ENCODE measurements at regions not wholly inside any gene's neighbourhood (a gene's known extent, or its start where the extent isn't known, plus 50 kb on each side); places are given as distances from the start of the nearest gene placed in this dataset.
A peak's percentile ranks its signal among the peaks of the same experiment; 100 is the strongest.

- H3K9me3 ChIP-seq (ENCODE audit: low read depth), result no peaks in the 10 kb centered on the region
- TF ChIP-seq CTCF (IDR thresholded peaks at IDR 0.05; ENCODE audit: low read depth, low read length), result no peak
- no peaks in the 10 kb centered on the region for H3K4me1 ChIP-seq (ENCODE audit: low read depth)
Observed at GRCh38 chr5:7080501-7080900, 315.4 kb upstream of the ADCY2 start.

GRCh38 chr5:7087719-7088297 is 308.1 kb upstream of the ADCY2 start:
- Histone ChIP-seq H3K4me1 (ENCODE audit: low read depth) (no peaks in the 10 kb centered on the region), H3K9me3 (ENCODE audit: low read depth) (no peaks in the 10 kb centered on the region), H3K27ac (no peak overlapping the region), H3K36me3 (no peaks in the 10 kb centered on the region), H3K4me3 (no peak overlapping the region), H3K27me3 (no peaks in the 10 kb centered on the region)
- no peak for DNase-seq (ENCODE audit: low read depth in 1 of 2, low spot score in 1 of 2)
- TF ChIP-seq CTCF (IDR thresholded peaks at IDR 0.05; ENCODE audit: low read depth, low read length), result no peak

More at GRCh38 chr5:7080501-7080900, 315.4 kb upstream of the ADCY2 start:
- Histone ChIP-seq H3K4me3 (no peak overlapping the region), H3K27ac (no peak overlapping the region), H3K36me3 (no peaks in the 10 kb centered on the region), H3K27me3 (no peaks in the 10 kb centered on the region)
- DNase-seq (ENCODE audit: low read depth in 1 of 2, low spot score in 1 of 2), result no peak

GRCh38 chr5:7088849-7089248 is 307.1 kb upstream of the ADCY2 start:
- no peaks in the 10 kb centered on the region for H3K27me3 ChIP-seq
- no peak overlapping the region for H3K27ac ChIP-seq
- no peaks in the 10 kb centered on the region for H3K4me1 ChIP-seq (ENCODE audit: low read depth)
- no peak for DNase-seq (ENCODE audit: low read depth in 1 of 2, low spot score in 1 of 2)
- H3K36me3 ChIP-seq, result no peaks in the 10 kb centered on the region
- no peak for TF ChIP-seq CTCF (IDR thresholded peaks at IDR 0.05; ENCODE audit: low read depth, low read length)
- no peak overlapping the region for H3K4me3 ChIP-seq
- H3K9me3 ChIP-seq (ENCODE audit: low read depth), result no peaks in the 10 kb centered on the region

- no peak for TF ChIP-seq CTCF (IDR thresholded peaks at IDR 0.05; ENCODE audit: low read depth, low read length)
- Histone ChIP-seq H3K36me3 (no peaks in the 10 kb centered on the region), H3K4me1 (ENCODE audit: low read depth) (no peaks in the 10 kb centered on the region), H3K9me3 (ENCODE audit: low read depth) (no peaks in the 10 kb centered on the region), H3K4me3 (no peak overlapping the region), H3K27ac (no peak overlapping the region), H3K27me3 (no peaks in the 10 kb centered on the region)
- DNase-seq (ENCODE audit: low read depth in 1 of 2, low spot score in 1 of 2), result peak in 1 of 2 donors; percentile 85
Observed at GRCh38 chr5:7094626-7095025, 301.3 kb upstream of the ADCY2 start.

- H3K4me1 ChIP-seq (ENCODE audit: low read depth), result no peaks in the 10 kb centered on the region
- H3K9me3 ChIP-seq (ENCODE audit: low read depth), result no peaks in the 10 kb centered on the region
- H3K27me3 ChIP-seq, result no peaks in the 10 kb centered on the region
- H3K27ac ChIP-seq, result no peak overlapping the region
- no peak overlapping the region for H3K4me3 ChIP-seq
- no peak for DNase-seq (ENCODE audit: low read depth in 1 of 2, low spot score in 1 of 2)
- no peaks in the 10 kb centered on the region for H3K36me3 ChIP-seq
- TF ChIP-seq CTCF (IDR thresholded peaks at IDR 0.05; ENCODE audit: low read depth, low read length), result no peak
Observed at GRCh38 chr5:7096294-7096693, 299.6 kb upstream of the ADCY2 start.

- Histone ChIP-seq H3K4me3 (no peak overlapping the region), H3K9me3 (ENCODE audit: low read depth) (no peaks in the 10 kb centered on the region), H3K27me3 (no peaks in the 10 kb centered on the region), H3K36me3 (no peaks in the 10 kb centered on the region), H3K4me1 (ENCODE audit: low read depth) (no peaks in the 10 kb centered on the region), H3K27ac (no peak overlapping the region)
- no peak for DNase-seq (ENCODE audit: low read depth in 1 of 2, low spot score in 1 of 2)
- TF ChIP-seq CTCF (IDR thresholded peaks at IDR 0.05; ENCODE audit: low read depth, low read length), result no peak
Observed at GRCh38 chr5:7105358-7105757, 290.6 kb upstream of the ADCY2 start.
